ENCODE measurements at regions not wholly inside any gene's neighbourhood (a gene's known extent, or its start where the extent isn't known, plus 50 kb on each side); places are given as distances from the start of the nearest gene placed in this dataset.

GRCh38 chr2:9146646-9147045 is 60.0 kb upstream of the ASAP2 start:
- Mint-ChIP-seq H3K36me3 (ENCODE audit: insufficient read depth, unreplicated experiment) (peaks cover 8% of the 10 kb centered on the region), H3K27ac (ENCODE audit: unreplicated experiment) (no peak overlapping the region), H3K4me1 (ENCODE audit: low read depth, unreplicated experiment) (peaks cover 18% of the 10 kb centered on the region), H3K4me3 (ENCODE audit: low read depth, unreplicated experiment) (no peak overlapping the region), H3K27me3 (ENCODE audit: unreplicated experiment) (no peaks in the 10 kb centered on the region), H3K9me3 (ENCODE audit: low read depth, unreplicated experiment) (no peaks in the 10 kb centered on the region)
- no peak for DNase-seq
- CTCF ChIA-PET, result no interaction called here
- TF ChIP-seq, protein P1, sequence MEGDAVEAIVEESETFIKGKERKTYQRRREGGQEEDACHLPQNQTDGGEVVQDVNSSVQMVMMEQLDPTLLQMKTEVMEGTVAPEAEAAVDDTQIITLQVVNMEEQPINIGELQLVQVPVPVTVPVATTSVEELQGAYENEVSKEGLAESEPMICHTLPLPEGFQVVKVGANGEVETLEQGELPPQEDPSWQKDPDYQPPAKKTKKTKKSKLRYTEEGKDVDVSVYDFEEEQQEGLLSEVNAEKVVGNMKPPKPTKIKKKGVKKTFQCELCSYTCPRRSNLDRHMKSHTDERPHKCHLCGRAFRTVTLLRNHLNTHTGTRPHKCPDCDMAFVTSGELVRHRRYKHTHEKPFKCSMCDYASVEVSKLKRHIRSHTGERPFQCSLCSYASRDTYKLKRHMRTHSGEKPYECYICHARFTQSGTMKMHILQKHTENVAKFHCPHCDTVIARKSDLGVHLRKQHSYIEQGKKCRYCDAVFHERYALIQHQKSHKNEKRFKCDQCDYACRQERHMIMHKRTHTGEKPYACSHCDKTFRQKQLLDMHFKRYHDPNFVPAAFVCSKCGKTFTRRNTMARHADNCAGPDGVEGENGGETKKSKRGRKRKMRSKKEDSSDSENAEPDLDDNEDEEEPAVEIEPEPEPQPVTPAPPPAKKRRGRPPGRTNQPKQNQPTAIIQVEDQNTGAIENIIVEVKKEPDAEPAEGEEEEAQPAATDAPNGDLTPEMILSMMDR (IDR thresholded peaks at IDR 0.05; ENCODE audit: unreplicated experiment), result no peak
- no TSS peak for BruUV-seq (replicated peaks)
- intact Hi-C loops (cut with micrococcal nuclease; ENCODE audit: unreplicated experiment), result no loop called here

GRCh38 chr2:9145752-9146430 is 60.7 kb upstream of the ASAP2 start:
- DNase-seq, result no peak
- intact Hi-C loops (cut with micrococcal nuclease; ENCODE audit: unreplicated experiment), result no loop called here
- CTCF ChIA-PET, result no interaction called here
- Mint-ChIP-seq H3K36me3 (ENCODE audit: insufficient read depth, unreplicated experiment) (peaks cover 8% of the 10 kb centered on the region), H3K4me3 (ENCODE audit: low read depth, unreplicated experiment) (no peak overlapping the region), H3K27me3 (ENCODE audit: unreplicated experiment) (no peaks in the 10 kb centered on the region), H3K27ac (ENCODE audit: unreplicated experiment) (no peak overlapping the region), H3K4me1 (ENCODE audit: low read depth, unreplicated experiment) (peaks cover 18% of the 10 kb centered on the region), H3K9me3 (ENCODE audit: low read depth, unreplicated experiment) (no peaks in the 10 kb centered on the region)
- no TSS peak for BruUV-seq (replicated peaks)
- TF ChIP-seq, protein P1 (IDR thresholded peaks at IDR 0.05; ENCODE audit: unreplicated experiment), result no peak

DNA sequence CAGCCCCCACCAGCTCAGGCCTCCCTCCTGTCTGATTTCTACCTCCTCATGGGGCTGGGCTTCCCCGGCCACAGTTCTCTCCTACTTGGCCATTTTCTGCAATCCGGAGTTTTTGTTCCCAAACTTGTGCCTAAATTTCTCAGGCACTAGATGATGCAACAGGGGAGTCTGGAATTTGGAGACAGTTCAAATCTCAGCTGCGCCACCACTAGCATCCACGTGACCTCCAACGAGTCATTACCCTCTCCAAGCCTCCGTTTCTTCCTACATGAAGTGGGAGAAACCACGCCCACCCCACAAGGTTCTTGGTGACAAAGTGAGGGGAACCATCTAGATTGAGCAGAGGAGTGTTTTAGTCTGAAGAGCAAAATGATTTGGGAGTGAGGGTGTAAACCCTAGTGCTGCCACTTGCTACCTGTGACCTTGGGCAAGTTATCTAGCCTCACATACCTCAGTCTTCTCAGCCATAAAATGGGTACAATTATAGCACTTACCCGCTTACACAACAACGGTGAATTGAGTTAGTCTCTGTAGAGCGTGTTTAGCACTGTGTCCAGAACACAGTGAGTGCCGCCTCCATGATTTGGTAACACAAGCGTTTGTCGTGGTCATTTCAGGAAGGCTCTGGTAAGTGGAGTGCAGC is 61.4 kb upstream of the ASAP2 start:
- intact Hi-C loops (cut with micrococcal nuclease; ENCODE audit: unreplicated experiment), result no loop called here
- BruUV-seq (replicated peaks), result no TSS peak

DNA sequence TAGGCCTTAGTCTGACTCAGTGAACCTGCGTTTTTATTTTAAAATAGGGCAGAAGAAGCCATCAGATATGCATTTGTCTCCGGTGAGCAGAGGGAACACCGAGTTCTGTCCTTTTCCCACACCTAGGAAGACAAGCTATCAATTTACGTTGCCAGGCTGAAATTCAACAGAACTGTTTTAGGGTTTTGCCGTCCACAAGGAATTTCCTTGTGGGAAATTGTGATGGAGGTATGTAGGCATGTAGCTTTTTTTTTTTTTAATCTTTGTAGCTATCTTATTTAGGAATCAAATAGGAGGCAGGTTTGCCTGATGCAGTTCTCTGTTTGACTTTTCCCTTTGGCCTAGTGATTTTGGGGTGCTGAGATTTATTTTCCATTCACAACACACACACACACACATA is 62.0 kb upstream of the ASAP2 start:
- CTCF ChIA-PET, result interaction anchor here (0.6 to 1.0 kb wide), 2 partner anchors 90 to 189 kb away, joined by 3 read pairs; no protein-coding TSS in a partner anchor
- Mint-ChIP-seq H3K27me3 (ENCODE audit: unreplicated experiment) (no peaks in the 10 kb centered on the region), H3K27ac (ENCODE audit: unreplicated experiment) (peak overlapping the region; percentile 12), H3K4me3 (ENCODE audit: low read depth, unreplicated experiment) (no peak overlapping the region), H3K36me3 (ENCODE audit: insufficient read depth, unreplicated experiment) (peaks cover 13% of the 10 kb centered on the region), H3K9me3 (ENCODE audit: low read depth, unreplicated experiment) (no peaks in the 10 kb centered on the region), H3K4me1 (ENCODE audit: low read depth, unreplicated experiment) (peaks cover 18% of the 10 kb centered on the region)
- TF ChIP-seq, protein P1 (IDR thresholded peaks at IDR 0.05; ENCODE audit: unreplicated experiment), result no peak
- DNase-seq, result no peak
- intact Hi-C loops (cut with micrococcal nuclease; ENCODE audit: unreplicated experiment), result loop anchor here (5.0 kb wide), 2 partner anchors 88 to 143 kb away; no protein-coding TSS in a partner anchor
- BruUV-seq (replicated peaks), result no TSS peak

More for the DNA sequence above, 61.4 kb upstream of the ASAP2 start:
- DNase-seq, result no peak
- H3K9me3 Mint-ChIP-seq (ENCODE audit: low read depth, unreplicated experiment), result no peaks in the 10 kb centered on the region
- H3K36me3 Mint-ChIP-seq (ENCODE audit: insufficient read depth, unreplicated experiment), result peaks cover 8% of the 10 kb centered on the region
- CTCF ChIA-PET, result interaction anchor here (0.6 to 1.0 kb wide), 2 partner anchors 90 to 188 kb away, joined by 3 read pairs; no protein-coding TSS in a partner anchor
- peaks cover 18% of the 10 kb centered on the region for H3K4me1 Mint-ChIP-seq (ENCODE audit: low read depth, unreplicated experiment)
- H3K27ac Mint-ChIP-seq (ENCODE audit: unreplicated experiment), result no peak overlapping the region
- H3K4me3 Mint-ChIP-seq (ENCODE audit: low read depth, unreplicated experiment), result no peak overlapping the region
- no peaks in the 10 kb centered on the region for H3K27me3 Mint-ChIP-seq (ENCODE audit: unreplicated experiment)
- TF ChIP-seq, protein P1 (IDR thresholded peaks at IDR 0.05; ENCODE audit: unreplicated experiment), result no peak

All from Calu3 (cell line).